ENCODE measurements at regions not wholly inside any gene's neighbourhood (a gene's known extent, or its start where the extent isn't known, plus 50 kb on each side); places are given as distances from the start of the nearest gene placed in this dataset.

DNA sequence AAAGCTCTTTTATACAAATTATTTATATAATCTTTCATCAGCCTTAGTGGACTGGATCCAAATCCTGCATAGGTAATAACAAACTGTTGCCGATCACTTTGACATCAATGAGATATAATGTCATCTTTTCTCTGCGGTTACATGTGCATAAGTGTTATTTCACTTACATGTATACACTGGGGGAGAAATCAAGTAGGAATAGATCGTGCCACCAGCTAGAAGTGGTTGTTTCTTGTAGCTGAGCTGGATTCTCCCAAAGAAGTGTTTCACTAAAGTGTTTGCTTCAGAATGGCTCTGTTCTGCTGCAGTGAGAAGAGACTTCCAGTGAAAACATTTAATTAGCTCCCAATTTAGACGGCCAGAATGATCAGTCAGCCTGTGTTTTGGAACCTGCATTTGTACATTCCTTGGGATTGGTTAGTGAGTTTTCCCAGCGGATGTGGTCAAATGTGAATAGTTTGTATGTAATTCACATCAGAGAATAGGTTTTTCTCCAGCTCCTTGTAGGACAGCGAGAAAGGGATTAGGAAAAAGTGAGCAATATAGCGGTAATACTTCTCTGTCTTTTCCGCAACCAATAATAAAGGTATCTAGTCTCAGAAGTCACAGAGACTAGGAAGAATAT, 163.1 kb upstream of the CCN2 start:
- 89% methylated on average over 8 of the region's 8 CpGs; no CpG with 5 or more reads in 1 of the 2 experiments for WGBS, 2 experiments (ENCODE audit: extremely low coverage in 1 of 2, insufficient coverage in 1 of 2, insufficient read length in 1 of 2, insufficient replicate concordance in 2 of 2, low coverage in 1 of 2, low lambda C conversion rate in 2 of 2, missing lambda C conversion rate in 1 of 2)
- no peak for DNase-seq (ENCODE audit: low read depth in 1 of 2, low spot score in 2 of 2)
- Histone ChIP-seq H4K5ac (ENCODE audit: insufficient read length, low read depth, low read length) (no peak overlapping the region), H4K8ac (ENCODE audit: extremely low read depth, insufficient read depth, low read length) (no peak overlapping the region), H2BK20ac (ENCODE audit: low read length) (no peak overlapping the region), H3K4me2 (ENCODE audit: insufficient read depth in 1 of 2, low read depth in 2 of 2, low read length in 2 of 2) (no peak overlapping the region), H2AFZ (ENCODE audit: low read length) (no peak overlapping the region), H4K91ac (replicated peaks; ENCODE audit: insufficient read length, low read length) (no peak overlapping the region), H2AK5ac (ENCODE audit: low read depth, low read length) (no peak overlapping the region), H3K4me1 (replicated peaks in 1 of 4; ENCODE audit: control insufficient read depth in 3 of 4, insufficient read depth in 4 of 4, low read length in 3 of 4) (no peaks in the 10 kb centered on the region), H3K23me2 (ENCODE audit: low read depth, low read length) (no peaks in the 10 kb centered on the region), H3K4me3 (ENCODE audit: extremely low read depth in 1 of 4, insufficient read depth in 2 of 4, low read depth in 3 of 4, low read length in 4 of 4) (no peak overlapping the region), H3K14ac (ENCODE audit: insufficient read length) (no peak overlapping the region), H2BK120ac (replicated peaks; ENCODE audit: low read depth, low read length) (no peak overlapping the region), H3K23ac (ENCODE audit: insufficient read length) (no peak overlapping the region), H2BK12ac (ENCODE audit: low read depth, low read length) (no peak overlapping the region), H3K9ac (replicated peaks in 1 of 4; ENCODE audit: extremely low read depth in 1 of 4, low read depth in 3 of 4, low read length in 3 of 4) (no peak overlapping the region), H3K56ac (replicated peaks; ENCODE audit: insufficient read length, low read depth, low read length) (no peak overlapping the region), H4K20me1 (replicated peaks in 1 of 2; ENCODE audit: control insufficient read depth in 1 of 2, insufficient read depth in 2 of 2, low read length in 2 of 2) (no peaks in the 10 kb centered on the region), H3K4ac (replicated peaks; ENCODE audit: insufficient read length, low read depth, low read length) (no peak overlapping the region), H2BK15ac (ENCODE audit: low read length) (no peak overlapping the region), H2BK5ac (ENCODE audit: low read depth, low read length) (no peak overlapping the region), H3K36me3 (ENCODE audit: control insufficient read depth in 2 of 4, insufficient read depth in 4 of 4, low read length in 3 of 4) (no peaks in the 10 kb centered on the region), H3K79me1 (ENCODE audit: low read depth, low read length) (no peaks in the 10 kb centered on the region), H3K18ac (ENCODE audit: extremely low read depth, low read length) (no peak overlapping the region), H3K27me3 (replicated peaks in 1 of 4; ENCODE audit: control insufficient read depth in 3 of 4, extremely low read depth in 1 of 4, insufficient read depth in 3 of 4, low read length in 3 of 4) (no peaks in the 10 kb centered on the region), H3K27ac (ENCODE audit: low read depth, low read length) (no peak overlapping the region), H3K79me2 (ENCODE audit: control insufficient read depth in 1 of 2, insufficient read depth in 2 of 2, low read length in 2 of 2) (no peaks in the 10 kb centered on the region), H3K9me3 (ENCODE audit: insufficient read depth in 2 of 2, low read depth in 1 of 2, low read length in 1 of 2) (peaks cover 2 to 6% of the 10 kb centered on the region in 2 experiments; a peak in 2 of 4 replicates)
- FAIRE-seq, result no peak
- ChIA-PET POLR2A (ENCODE audit: partially characterized antibody) (interaction anchor here (1.4 kb wide), 1 partner anchor 163 kb away, joined by 4 read pairs; the partner anchor contains the start of gene CCN2), CTCF (ENCODE audit: partially characterized antibody) (interaction anchor here (0.6 to 1.4 kb wide), 7 partner anchors 10 to 450 kb away, joined by 3 read pairs; no protein-coding TSS in a partner anchor)
- no peak for TF ChIP-seq MAFK (IDR thresholded peaks at IDR 0.05; ENCODE audit: low read depth, low read length)

Measured in H1 (cell line).